Daoy (cell line): ENCODE measurements at regions not wholly inside any gene's neighbourhood (a gene's known extent, or its start where the extent isn't known, plus 50 kb on each side); places are given as distances from the start of the nearest gene placed in this dataset.

ENCODE experiments used
- DNase-seq: peaks from one replicate; pipeline ENCODE4 v3.0.0-alpha.2; 2015; ENCODE audit warnings: low read depth

GRCh38 chr6:67391955-67392354 is 1243.1 kb upstream of the ADGRB3 start:
- no peak for DNase-seq

DNA sequence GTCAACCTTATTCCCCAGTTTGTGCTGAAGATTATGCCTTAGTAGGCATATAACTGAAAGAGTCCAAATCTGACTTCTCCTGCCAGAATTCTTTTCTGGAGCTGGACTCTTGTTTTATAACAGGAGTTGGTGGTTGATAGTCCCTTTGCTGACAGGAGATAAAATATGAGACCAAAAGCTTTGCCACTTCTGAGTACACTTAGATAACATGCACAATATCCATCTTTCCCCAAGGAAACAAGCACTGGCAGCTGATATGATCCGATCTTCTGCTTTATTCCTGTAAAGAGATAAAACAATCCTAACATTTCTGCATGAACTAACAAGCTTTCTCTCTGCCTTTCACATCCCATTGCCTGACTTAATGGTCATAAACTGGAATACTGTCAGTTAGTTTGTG is 1265.4 kb upstream of the ADGRB3 start:
- no peak for DNase-seq

- DNase-seq = no peak
These were observed 1272.1 kb upstream of the ADGRB3 start for GRCh38 chr6:67362976-67363375.

DNA sequence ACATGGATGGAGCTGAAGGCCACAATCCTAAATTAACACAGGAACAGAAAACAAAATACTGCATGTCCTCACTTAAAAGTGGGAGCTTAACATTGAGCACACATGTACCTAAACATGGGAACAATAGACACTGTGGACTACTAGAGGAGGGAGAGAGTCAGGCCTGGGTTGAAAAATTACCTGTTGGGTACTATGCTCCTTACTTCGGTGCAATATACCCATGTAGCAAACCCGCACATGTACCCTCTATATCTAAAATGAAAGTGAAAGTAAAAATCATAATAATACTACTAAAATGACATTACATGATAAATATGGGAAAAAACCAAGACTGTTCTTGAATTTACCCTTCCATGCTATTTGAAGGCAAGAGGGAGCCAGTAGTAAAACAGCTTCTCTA is 1273.8 kb upstream of the ADGRB3 start:
- no peak for DNase-seq

GRCh38 chr6:67358241-67358640 is 1276.8 kb upstream of the ADGRB3 start:
- DNase-seq = no peak

DNA sequence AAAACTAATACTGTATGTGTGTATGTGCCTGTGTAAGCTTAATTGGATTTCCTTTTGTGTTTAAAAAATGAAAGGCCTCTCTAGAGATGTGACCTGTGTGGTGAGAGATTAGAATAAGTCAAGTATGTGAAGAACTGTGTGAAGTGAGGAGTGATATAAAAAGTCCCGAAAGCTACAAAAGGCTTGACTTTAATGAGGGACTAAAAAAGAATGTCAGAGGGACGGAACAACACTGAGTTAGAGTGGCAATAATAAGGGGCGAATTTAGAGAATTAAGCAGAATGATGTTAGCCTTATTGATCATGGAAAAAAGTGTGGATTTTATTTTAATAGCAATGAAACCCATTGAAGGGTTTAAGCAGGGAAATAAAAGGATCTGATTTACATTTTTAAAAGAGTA is 1281.2 kb upstream of the ADGRB3 start:
- no peak for DNase-seq

GRCh38 chr6:67352717-67353116 is 1282.4 kb upstream of the ADGRB3 start:
- DNase-seq = no peak

GRCh38 chr6:67350729-67351128 is 1284.4 kb upstream of the ADGRB3 start:
- no peak for DNase-seq

- no peak for DNase-seq
These were observed 1289.1 kb upstream of the ADGRB3 start for GRCh38 chr6:67345946-67346345.

- no peak for DNase-seq
These were observed 1299.1 kb upstream of the ADGRB3 start for GRCh38 chr6:67336014-67336413.

- DNase-seq = no peak
These were observed 1303.8 kb upstream of the ADGRB3 start for GRCh38 chr6:67331304-67331703.

GRCh38 chr6:67328269-67328668 is 1306.8 kb upstream of the ADGRB3 start:
- no peak for DNase-seq

GRCh38 chr6:67300430-67301040 is 1334.5 kb upstream of the ADGRB3 start:
- DNase-seq = no peak

DNA sequence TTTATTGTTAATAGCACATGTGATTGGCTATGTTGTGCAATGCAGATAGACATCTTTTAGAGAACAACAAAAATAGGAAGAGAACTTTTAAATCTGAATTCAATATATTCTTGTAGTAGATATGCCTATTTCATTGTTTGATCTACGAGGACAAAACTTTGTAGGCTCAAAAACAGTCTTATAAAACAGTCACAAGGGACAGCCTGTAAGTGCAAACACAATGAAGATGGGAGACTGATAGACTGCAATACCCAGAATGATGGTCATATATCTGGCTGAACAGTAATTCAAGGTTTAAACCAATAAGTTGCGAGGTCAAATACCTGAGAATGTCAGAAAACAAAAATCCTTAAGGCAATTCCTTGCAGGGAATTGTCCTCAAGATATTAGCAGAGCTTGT is 1342.9 kb upstream of the ADGRB3 start:
- no peak for DNase-seq

GRCh38 chr6:67287566-67287965 is 1347.5 kb upstream of the ADGRB3 start:
- DNase-seq = no peak

- DNase-seq = no peak
These were observed 1349.1 kb upstream of the ADGRB3 start for GRCh38 chr6:67285770-67286495.

- DNase-seq = no peak
These were observed 1357.8 kb upstream of the ADGRB3 start for GRCh38 chr6:67277312-67277711.

- no peak for DNase-seq
These were observed 1368.8 kb upstream of the ADGRB3 start for GRCh38 chr6:67265996-67266921.

- no peak for DNase-seq
These were observed 1382.4 kb upstream of the ADGRB3 start for GRCh38 chr6:67252663-67253062.

- no peak for DNase-seq
These were observed 1387.0 kb upstream of the ADGRB3 start for GRCh38 chr6:67248077-67248476.

DNA sequence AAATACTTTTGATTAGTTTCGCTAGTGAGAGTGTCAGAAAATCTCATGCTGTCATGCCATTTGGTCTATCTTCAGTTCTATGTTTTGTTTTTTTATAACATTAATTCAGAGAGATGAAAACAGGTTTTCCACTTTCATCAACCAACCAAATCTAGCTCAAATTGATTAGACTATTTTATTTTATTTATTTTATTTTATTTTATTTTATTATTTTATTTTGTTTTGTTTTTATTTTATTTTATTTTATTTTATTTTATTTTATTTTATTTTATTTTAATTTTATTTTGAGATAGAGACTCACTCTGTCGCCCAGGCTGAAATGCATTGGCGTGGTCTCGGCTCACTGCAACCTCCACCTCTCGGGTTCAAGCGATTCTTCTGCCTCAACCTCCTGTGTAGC is 1391.0 kb upstream of the ADGRB3 start:
- DNase-seq = no peak

DNA sequence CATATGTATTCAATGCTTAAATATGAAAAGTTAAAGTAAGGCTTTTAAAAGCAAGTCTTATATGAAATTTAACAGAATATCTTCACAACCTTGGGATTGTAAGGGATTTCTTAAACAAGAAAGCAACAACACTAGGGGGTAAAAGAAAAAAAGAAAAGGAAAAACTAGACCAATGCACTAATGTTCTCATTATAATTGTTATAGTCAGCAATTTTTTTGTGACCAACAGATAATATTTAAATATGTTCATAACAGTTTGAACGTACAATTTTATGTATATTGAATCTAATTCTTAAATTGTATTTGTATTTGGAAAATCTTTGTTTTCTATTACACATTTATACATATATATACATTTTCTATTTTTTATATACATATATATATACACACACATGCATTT is 1397.8 kb upstream of the ADGRB3 start:
- DNase-seq = no peak

DNA sequence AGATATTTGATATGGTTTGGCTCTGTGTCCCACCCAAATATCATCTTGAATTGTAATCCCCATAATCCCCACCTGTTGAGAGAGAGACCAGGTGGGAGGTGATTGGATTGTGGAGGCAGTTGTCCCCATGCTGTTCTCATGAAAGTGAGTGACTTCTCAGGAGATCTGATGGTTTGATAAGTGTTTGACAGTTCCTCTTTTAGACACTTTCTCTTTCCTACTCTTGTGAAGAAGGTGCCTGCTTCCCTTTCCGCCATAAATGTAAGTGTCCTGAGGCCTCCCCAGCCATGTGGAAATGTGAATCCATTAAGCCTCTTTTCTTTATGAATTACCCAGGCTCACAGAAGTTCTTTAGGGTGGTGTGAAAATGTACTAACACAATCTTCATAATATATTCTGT is 1404.0 kb upstream of the ADGRB3 start:
- no peak for DNase-seq
